Activated CD8-positive, alpha-beta memory T cell treated with anti-CD3 and anti-CD28 coated beads for 1 hour (primary cell): ENCODE measurements at regions not wholly inside any gene's neighbourhood (a gene's known extent, or its start where the extent isn't known, plus 50 kb on each side); places are given as distances from the start of the nearest gene placed in this dataset.

ENCODE experiments used
- DNase-seq, 2 donors: peaks; one replicate each; pipeline ENCODE4 v3.0.0-alpha.2; 2020; ENCODE audit warnings: low read depth in 1 of 2; ENCODE audit errors: extremely low read depth in 1 of 2

DNA sequence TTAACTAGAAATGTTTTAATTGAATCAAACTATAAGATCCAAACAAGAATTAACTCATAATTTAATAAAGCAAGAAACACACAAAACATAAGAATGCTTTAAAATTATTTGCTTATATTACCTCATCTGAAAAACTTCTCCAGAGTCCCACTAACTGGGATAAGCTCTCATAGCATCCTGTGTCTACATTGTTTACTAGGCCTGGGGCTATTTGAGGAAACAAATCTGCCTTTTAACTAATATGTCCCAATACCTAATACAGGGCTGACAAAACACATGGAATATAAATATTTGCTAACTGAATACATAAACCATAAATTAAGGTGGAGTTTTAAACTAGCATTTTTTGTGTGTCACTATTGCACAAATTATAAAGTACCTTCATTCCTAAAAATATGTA is 1399.8 kb upstream of the SLC10A2 start:
- no peak for DNase-seq

DNA sequence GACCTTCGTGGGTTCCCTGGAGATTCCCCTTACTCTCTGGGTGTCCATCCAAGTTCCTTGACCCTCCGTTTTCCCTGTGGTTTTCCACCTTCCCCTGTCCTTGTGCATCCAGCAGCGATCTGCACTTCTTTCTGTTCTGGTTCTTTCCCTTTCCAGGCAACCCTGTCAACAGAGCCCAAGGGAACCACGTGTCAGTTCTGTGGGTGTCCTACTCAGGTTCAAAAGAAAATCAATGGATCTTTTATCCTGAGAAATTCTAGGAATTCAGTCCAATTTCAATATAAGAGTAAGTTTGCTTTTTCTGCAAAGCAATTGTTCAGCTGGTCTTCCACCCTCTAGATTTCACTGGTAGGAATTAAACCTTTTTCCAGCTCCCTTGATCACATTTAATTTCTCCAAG is 1394.8 kb upstream of the SLC10A2 start:
- no peak for DNase-seq

DNA sequence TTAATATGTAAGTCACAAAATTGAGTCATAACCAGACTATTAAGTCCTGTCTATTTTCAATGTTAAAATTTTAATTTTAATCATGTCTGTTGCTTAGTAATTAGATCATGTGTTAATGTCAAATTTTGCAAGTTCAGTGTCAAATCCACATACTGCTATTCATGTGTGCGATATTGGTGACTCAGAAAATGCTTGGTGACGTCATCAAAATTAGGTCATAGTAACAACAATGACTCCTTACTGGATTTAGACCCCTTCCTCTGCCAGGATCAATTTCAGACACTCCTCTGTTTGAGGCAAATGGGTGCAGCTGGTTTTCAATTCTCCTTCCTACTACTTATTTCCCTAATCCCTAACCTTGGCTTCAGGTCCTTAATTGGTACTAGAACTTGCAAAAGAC is 1394.3 kb upstream of the SLC10A2 start:
- DNase-seq = no peak

DNA sequence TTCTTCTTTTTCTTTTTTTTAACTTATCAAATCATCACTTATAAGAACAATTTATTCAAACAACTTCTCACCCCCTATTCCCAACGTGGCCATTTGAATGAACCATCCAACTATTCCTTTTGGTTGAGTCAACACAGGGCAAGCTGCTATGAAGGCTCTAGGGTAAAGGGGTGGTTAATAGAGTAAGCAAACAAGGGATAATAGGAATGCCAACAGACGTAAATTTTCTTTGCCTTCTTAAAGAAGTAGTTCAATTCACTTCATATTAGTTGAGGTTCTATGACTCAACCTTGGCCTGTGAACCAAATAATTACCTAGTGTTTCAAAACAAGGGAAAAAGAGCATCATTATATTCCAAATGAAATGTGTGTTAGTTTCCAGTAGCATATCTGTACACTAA is 1383.8 kb upstream of the SLC10A2 start:
- DNase-seq = no peak

DNA sequence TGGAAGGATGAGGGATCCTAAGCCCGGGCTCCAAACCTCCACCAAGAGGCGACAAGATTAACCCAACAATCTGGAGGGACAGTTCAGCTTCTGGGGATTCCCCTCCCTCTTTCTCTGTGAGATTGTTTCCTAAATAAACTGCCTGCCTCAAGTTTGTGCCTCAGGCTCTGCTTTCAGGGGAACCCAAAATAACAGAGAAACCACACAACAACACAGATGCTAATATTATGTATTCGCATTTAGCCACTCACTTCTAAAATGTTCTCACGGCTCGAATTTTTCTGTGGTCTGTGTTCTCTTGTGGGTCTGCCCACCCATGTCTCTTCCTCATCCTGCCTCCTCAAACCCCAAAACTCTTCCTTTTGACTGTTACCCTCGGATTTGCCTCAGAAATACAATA is 1381.1 kb upstream of the SLC10A2 start:
- no peak for DNase-seq

DNA sequence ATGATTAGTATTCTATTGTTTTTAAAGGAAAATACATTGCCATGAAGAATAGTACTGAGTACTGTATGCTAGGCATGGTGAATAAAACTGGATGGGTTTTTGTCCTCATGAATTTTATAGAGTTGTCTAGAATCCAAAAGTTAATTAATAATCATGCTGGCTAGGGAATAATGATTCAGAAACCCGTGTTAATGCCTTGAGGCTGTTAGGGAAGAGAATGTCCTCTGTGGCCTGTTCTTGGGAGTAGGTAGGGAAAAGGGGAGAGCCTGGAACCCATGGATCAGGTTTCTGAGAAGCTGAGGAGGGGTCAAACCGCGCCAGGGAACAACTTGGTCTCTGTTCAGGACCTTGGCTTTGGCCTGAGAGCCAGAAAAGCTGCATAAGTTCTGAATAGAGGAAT is 1376.3 kb upstream of the SLC10A2 start:
- no peak for DNase-seq

DNA sequence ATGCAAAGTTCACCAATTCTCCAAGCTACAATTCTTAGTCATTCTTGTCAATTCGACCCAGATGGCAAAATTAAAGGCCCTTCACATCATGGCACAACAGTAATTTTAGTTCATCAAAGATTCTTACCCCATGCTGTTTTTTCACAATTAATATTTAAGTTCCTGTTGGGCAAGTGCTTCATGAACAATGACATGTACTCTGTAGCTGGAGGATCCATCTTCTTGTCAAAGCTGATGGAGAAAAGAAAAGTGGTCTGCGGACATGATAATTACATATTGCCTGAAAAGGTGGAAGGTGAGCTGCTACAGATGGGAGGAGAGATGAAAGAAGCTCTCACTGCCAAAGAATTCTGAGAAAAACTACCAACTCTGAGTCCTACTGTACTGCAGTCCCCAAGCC is 1370.3 kb upstream of the SLC10A2 start:
- no peak for DNase-seq

DNA sequence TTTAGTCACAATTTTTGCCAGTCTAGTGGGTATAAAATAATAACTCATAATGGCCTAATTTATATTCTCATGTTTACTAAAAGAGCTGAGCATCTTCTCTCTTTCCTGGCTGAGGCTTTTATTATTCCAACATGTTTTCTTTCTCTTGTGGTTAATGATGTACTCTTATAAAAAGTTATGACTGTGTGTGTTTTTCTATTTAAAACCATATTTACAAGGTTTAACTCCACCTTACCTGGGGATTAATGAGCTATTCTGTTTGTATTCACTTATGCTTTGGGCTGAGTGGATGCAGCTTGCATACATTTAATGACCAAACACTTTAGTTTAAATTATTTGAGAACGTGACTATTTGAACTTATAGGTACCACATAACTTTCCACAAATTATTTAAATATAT is 1365.7 kb upstream of the SLC10A2 start:
- no peak for DNase-seq

DNA sequence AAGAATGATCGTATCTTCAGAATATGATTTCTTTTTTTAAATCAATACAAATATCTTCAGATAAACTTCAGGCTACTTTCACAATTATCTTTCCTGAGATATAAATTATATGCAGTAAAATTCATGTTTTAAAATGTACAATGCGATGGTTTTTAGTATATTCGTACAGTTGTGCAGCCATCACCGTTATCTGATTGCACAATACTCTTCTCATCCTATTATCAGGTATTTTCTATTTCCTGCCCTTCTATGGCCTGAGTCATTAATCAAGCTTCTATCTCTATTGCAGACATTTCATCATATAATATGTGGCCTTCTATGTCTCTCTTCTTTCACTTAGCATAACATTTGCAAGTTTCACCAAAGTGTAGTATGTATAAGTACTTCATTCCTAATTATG is 1360.2 kb upstream of the SLC10A2 start:
- no peak for DNase-seq

DNA sequence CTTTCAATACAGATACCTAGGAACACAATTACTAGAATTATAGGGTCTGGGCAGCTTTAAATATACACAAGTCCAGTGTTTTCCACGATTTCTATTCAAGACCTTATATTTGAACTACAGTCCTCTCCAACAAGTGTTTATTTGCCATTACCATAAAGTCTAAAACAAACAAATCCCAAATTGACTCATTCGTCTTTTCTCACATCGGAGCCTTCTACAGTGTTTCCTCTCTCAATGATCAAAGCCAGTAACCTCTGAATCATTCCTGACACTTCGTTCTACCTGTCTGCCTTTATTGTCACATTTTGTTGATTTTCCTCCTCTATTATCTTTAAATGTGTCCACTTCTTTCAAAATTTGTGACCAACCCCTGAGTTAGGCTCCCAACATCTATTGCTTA is 1356.5 kb upstream of the SLC10A2 start:
- no peak for DNase-seq

DNA sequence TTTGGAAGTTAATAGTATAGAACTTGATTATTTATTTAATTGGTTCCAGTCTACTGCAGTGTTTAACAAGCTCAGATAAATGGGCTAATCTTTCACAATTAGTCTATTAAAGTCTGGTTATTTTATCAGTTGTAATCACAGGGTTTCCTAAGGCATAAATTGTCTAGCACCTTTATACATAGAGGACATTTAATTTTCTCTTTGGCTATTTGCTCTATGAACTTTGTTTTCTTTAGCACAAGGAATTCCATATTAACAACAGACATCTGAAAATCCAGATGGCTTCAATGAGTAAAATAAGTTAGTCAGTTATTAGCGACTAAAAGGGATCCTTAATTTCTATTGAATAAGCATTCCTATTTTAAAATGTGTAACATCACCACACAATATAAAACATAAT is 1350.8 kb upstream of the SLC10A2 start:
- no peak for DNase-seq

DNA sequence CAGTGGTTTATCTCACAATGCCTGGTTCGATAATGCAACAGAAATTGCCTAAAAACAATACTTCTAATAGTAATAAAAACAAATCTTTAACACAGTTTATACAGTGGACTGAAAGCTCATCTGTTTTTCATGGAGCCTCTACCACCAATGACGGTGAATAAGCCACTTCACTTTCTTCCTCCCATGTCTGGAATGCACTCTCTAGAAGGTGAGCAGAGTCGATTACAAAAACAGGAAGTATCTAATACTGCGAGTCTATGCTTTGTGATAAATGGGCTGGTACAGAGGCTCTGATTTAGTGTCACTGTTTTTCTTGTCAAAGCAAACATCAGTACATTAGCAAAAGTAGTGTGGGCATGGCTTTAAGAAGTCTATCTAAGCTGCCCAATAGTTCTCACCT is 1348.6 kb upstream of the SLC10A2 start:
- no peak for DNase-seq

DNA sequence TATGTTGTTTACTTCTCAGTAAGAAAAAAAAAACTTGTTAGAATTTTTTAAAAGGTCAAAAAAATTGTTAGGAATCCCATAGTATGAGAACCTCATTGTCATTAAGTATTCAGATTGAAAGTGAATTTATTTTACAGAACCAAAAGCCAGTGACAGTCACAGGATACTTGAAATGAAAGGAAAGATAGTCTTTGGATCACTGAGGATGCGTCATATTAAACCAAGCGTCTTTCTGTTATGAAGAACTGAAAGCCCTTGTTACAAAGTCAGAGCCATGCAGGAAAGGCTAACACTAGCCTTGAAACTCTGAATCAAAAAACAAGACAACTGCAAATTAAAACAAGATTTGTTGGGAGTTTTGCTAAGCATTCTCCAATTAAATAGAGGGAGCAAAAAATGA is 1348.0 kb upstream of the SLC10A2 start:
- DNase-seq = no peak

DNA sequence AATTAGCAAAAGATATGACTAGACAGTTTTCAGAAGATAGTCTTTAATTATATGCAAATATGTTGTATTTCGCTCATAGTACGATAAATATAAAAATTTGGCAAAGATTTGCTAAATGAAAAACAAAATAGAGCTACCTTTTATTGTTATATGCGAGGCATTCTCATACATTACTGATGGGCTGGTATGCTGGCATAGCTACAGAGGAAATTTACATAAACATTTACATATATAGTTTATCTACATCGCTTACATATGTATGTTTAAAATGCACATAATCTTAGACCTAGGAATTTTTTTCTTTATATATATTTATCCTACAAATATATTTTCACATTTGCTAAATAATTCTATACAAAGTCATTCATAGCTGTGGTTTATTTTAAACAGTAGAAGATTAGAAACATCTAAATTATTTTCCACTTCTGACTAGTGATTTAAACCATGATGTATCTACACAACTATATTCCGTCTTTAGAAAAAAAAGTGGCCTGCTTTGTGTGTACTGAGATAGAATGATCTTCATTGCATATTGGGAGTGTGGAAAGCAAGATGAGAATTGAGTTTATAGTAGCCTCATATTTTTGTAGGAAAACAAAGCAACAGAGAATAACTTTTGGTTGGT is 1345.0 kb upstream of the SLC10A2 start:
- DNase-seq = no peak

DNA sequence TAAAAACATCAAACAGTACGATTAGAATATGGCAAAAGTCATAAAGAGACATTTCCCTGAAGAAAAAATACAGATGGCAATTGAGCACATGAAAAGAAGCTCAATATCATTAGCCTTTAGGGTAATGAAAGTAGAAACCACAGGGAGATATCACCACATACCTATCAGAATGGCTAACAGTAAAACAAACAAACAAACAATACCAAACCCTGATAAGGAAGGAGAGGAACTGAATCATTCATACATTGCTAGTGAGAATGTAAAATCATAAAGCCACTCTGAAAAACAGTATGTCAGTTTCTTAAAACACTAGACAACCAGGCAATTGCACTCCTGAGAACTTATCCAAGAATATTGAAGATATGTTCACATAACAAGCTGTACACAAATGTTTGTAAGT is 1342.5 kb upstream of the SLC10A2 start:
- DNase-seq = no peak

DNA sequence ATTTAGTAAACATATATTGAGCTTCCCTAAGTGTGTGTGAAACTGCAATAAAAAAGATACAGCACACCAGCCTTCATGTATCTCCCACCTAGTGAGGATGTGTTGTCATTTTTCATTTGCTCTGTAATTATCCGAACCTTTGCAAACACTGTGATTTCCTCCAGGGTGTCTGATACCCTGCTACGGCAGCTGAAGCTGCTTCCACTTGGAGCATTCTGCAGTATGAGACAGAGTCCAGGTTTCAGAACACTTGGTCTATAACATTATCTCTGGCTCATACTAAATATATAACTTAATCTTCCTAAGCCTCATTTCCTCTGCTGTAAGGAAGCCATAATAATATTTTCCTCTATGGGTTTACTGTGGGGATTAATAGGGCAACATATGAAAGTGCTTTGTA is 1338.1 kb upstream of the SLC10A2 start:
- DNase-seq = no peak

DNA sequence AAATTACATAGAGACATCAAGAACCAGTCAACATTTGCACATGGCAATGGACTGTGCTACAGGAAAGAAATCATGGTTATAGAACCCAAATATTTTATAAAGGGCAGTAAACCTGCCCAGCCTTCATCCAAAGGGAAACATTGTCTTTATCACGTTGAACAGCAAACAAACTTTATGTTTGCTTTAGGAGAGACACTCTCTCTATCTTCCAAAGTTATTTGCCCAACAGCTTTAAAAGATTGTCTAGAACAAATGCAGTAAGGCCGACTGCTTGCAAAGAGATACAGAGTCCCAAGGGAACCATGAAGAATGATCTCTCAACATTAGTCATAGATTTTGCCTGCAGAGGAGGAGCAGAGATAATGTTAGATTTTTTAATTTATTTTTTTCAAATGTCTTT is 1323.5 kb upstream of the SLC10A2 start:
- no peak for DNase-seq

DNA sequence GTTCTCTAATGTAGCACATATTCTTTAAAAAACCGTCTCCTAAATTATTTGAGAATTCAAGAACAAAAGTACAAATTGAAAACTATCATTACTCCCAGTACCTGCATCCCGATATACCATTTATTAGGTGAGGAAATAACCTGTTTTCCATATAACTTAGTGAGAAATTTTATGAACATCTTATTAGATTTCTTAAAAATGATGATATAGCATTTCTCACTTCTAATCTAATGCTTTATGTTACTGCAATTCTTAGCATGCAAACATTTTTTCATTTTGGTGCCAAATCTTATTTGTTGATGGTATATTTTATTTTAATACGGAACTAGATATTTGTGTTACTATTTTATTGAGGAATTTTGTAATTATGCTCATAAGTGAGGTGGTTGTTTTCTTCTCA is 1321.3 kb upstream of the SLC10A2 start:
- no peak for DNase-seq

DNA sequence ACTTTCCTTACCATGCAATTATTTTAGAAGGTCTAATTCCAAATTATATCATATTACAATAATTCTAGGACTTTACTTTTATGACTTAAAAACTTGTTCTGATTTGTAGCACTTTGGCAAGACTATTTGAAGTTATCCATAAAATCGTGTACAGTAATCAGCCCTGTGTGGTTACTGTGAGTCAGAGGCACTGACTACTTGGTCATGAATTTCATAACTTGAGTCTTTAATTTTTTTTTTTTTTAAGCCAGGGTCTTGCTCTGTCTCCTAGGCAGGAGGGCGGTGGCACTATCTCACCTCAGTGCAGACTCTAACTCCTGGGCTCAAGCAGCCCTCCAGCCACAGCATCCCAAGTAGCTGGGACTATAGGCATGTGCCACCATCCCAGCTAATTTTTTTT is 1319.2 kb upstream of the SLC10A2 start:
- no peak for DNase-seq

DNA sequence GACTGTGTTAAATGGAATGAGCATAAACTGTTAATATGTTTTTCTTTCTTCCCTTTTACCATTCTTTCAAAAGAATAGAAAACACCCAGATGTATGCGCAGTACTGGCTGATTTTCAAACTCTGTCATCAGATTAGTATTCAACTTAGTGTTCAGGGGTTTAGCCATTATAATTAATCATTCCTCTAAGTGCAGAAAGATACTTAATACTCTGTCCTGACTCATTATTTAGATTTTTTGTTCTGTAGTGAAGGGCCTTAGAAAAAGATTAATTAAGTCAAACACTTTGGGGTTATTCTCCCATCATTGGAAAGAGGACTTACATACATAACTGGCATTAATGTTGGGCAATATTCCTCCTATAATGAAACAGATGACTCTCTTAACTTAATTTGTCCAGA is 1316.7 kb upstream of the SLC10A2 start:
- DNase-seq = no peak

DNA sequence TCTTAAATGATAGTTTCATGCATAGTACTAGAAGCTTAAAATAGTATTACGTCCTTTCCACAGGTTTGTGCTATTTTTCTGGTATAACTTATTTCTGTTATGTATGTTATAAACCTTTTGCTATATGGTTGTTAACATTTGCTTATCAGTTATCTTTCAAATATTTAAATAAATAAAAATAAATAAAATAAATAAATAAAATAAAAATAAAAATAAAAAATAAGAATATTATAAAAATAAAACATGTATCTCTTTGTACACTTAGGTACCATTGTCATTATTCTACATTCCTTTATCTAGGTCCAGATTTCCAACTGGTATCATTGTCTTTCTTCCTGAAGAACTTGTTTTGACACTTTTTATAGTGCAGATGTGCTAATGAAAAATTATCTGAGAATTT is 1310.4 kb upstream of the SLC10A2 start:
- DNase-seq = no peak

DNA sequence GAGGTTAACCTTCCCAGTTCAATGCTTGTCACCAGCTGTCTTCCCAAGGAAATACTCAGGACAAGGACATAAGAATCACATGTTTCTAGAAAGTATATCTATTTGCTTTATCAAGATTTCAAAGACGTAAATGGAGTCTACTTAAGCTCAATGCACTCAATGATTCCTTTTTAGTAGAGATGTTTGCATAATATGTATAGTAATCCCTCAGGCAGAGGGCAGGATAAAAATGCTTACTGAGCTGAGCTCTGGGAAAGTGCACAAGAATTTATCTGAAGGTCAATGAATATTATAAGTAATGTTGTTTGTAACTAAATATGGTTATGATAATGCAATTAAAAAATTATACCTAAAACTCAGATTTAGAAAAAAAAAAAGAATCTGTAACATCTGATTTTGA is 1309.4 kb upstream of the SLC10A2 start:
- no peak for DNase-seq

DNA sequence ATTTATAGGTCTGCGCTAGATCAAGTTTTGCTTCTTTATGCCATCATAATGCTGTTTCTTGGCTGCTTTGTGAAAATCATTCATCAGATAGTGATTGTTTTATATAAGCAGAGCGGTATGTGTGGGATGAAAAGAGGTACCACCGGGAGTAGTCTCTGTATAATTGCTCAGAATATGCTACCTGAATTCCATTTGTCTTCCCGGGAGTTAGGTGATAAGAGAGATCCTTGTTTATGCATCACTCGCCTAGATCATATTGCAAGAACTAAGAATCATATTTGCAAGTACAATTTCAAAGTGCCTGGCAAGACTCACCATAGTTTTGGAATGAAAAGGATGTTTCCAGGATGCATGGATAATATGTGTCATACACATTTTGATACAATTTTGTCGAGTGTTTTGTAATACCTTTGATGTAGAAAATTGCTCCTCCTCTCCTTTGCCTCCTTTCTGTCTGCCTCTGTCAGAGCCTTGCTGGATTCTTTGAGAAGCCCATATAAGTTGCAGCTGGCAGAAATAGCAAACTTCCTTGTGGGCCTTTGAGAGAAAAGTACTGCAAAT is 1306.0 kb upstream of the SLC10A2 start:
- no peak for DNase-seq
